ENCODE measurements at regions not wholly inside any gene's neighbourhood (a gene's known extent, or its start where the extent isn't known, plus 50 kb on each side); places are given as distances from the start of the nearest gene placed in this dataset.

- TF ChIP-seq CTCF (IDR thresholded peaks at IDR 0.05) (no peak), POLR2AphosphoS5 (IDR thresholded peaks at IDR 0.05) (no peak)
These were observed 257.8 kb upstream of the DCC start for GRCh38 chr18:52082246-52082645.

All from stomach (tissue), 4 donors.